Neuronal stem cell (in vitro differentiated cells): ENCODE measurements at regions not wholly inside any gene's neighbourhood (a gene's known extent, or its start where the extent isn't known, plus 50 kb on each side); places are given as distances from the start of the nearest gene placed in this dataset.

Source experiments
- DNase-seq: peaks from one replicate; pipeline ENCODE4 v3.0.0-alpha.2; 2013; ENCODE audit warnings: low spot score
- H2AFZ ChIP-seq: one replicate; pipeline ENCODE4 v1.6.1; 2013; ENCODE audit warnings: mild to moderate bottlenecking, low read length, inconsistent platforms
- H2AK5ac ChIP-seq: 2 replicates; pipeline ENCODE4 v1.6.1; 2013; ENCODE audit warnings: low read depth, mild to moderate bottlenecking, inconsistent platforms, low read length, moderate library complexity, mixed read lengths
- H2BK120ac ChIP-seq: 2 replicates; pipeline ENCODE4 v1.6.1; 2013; ENCODE audit warnings: low read depth, mild to moderate bottlenecking, inconsistent platforms, low read length, moderate library complexity, mixed read lengths
- H2BK12ac ChIP-seq: one replicate; pipeline ENCODE4 v1.6.1; 2013; ENCODE audit warnings: low read length, inconsistent platforms
- H2BK15ac ChIP-seq: 2 replicates; pipeline ENCODE4 v1.6.1; 2013; ENCODE audit warnings: mild to moderate bottlenecking, low read length, inconsistent platforms, mixed read lengths
- H2BK5ac ChIP-seq: one replicate; pipeline ENCODE4 v1.6.1; 2013; ENCODE audit warnings: inconsistent platforms, mild to moderate bottlenecking, low read length, moderate library complexity
- H3K14ac ChIP-seq: one replicate; pipeline ENCODE4 v1.6.1; 2013; ENCODE audit warnings: low read length, inconsistent platforms
- H3K18ac ChIP-seq: 2 replicates; pipeline ENCODE4 v1.6.1; 2013; ENCODE audit warnings: low read length, inconsistent platforms
- H3K23ac ChIP-seq: 2 replicates; pipeline ENCODE4 v1.6.1; 2013; ENCODE audit warnings: low read depth, mild to moderate bottlenecking, mixed read lengths, low read length, inconsistent platforms; ENCODE audit not compliant: poor library complexity
- H3K27ac ChIP-seq: replicated peaks from 3 replicates; pipeline ENCODE4 v1.5.1; 2013; ENCODE audit warnings: low read length, inconsistent platforms
- H3K27me3 ChIP-seq, 3 experiments: 2 replicates each; pipeline ENCODE4 v1.6.1; 2013; ENCODE audit warnings: low read length in 3 of 3, mild to moderate bottlenecking in 2 of 3, inconsistent platforms in 1 of 3, low read depth in 1 of 3, mixed read lengths in 1 of 3, moderate library complexity in 1 of 3; ENCODE audit not compliant: control insufficient read depth in 3 of 3, insufficient read depth in 3 of 3
- H3K36me3 ChIP-seq, 2 donors: replicated peaks in 1 of 2; 2 replicates each; pipeline ENCODE4 v1.6.1; 2013; ENCODE audit warnings: low read length in 2 of 2; ENCODE audit not compliant: control insufficient read depth in 2 of 2, insufficient read depth in 2 of 2
- H3K4ac ChIP-seq: 2 replicates; pipeline ENCODE4 v1.6.1; 2013; ENCODE audit warnings: inconsistent platforms, mild to moderate bottlenecking, low read length, moderate library complexity
- H3K4me1 ChIP-seq, 2 donors: 1 replicate in 1 of 2; 2 replicates in 1 of 2; pipeline ENCODE4 v1.6.1; 2013; ENCODE audit warnings: low read length in 2 of 2, low read depth in 1 of 2; ENCODE audit not compliant: control insufficient read depth in 2 of 2, insufficient read depth in 1 of 2
- H3K4me2 ChIP-seq: one replicate; pipeline ENCODE4 v1.6.1; 2013; ENCODE audit warnings: mild to moderate bottlenecking, low read length, inconsistent platforms; ENCODE audit not compliant: insufficient read depth, poor library complexity, severe bottlenecking
- H3K4me3 ChIP-seq, 2 donors: 2 replicates each; pipeline ENCODE4 v1.5.1; 2013; ENCODE audit warnings: low read length in 2 of 2, mild to moderate bottlenecking in 2 of 2, inconsistent platforms in 1 of 2, moderate library complexity in 1 of 2
- H3K79me1 ChIP-seq: one replicate; pipeline ENCODE4 v1.6.1; 2013; ENCODE audit warnings: low read depth, mild to moderate bottlenecking, inconsistent platforms, low read length, moderate library complexity
- H3K9ac ChIP-seq: one replicate; pipeline ENCODE4 v1.6.1; 2013; ENCODE audit warnings: mild to moderate bottlenecking, low read depth, low read length, inconsistent platforms; ENCODE audit not compliant: poor library complexity
- H3K9me3 ChIP-seq, 2 donors: replicated peaks in 1 of 2; 2 replicates each; pipeline versions ENCODE3 to v1.6.1; 2013; ENCODE audit warnings: low read length in 2 of 2, mild to moderate bottlenecking in 2 of 2, inconsistent platforms in 1 of 2, low read depth in 1 of 2, mixed read lengths in 1 of 2, moderate library complexity in 1 of 2; ENCODE audit not compliant: control insufficient read depth in 2 of 2, insufficient read depth in 1 of 2
- H4K8ac ChIP-seq: one replicate; pipeline ENCODE4 v1.6.1; 2013; ENCODE audit warnings: low read depth, mild to moderate bottlenecking, inconsistent platforms, low read length, moderate library complexity
- H4K91ac ChIP-seq: one replicate; pipeline ENCODE4 v1.6.1; 2013; ENCODE audit warnings: low read length, low read depth, mild to moderate bottlenecking, inconsistent platforms; ENCODE audit not compliant: poor library complexity
- whole genome bisulfite sequencing, 2 donors: extraction: QIAGEN DNeasy Blood & Tissue Kit; methylation state at CpG; one replicate each; pipeline ENCODE4 v1.1.7; 2013; ENCODE audit warnings: missing lambda C conversion rate in 2 of 2, mixed read lengths in 1 of 2; ENCODE audit not compliant: insufficient read length in 2 of 2, insufficient replicate concordance in 1 of 2; ENCODE audit errors: extremely low coverage in 2 of 2; 5-methylcytosine and 5-hydroxymethylcytosine counted together

GRCh38 chr3:86561215-86561614, 429.7 kb downstream of the VGLL3 start:
- no peak overlapping the region for H2BK12ac ChIP-seq
- H3K23ac ChIP-seq, result no peak overlapping the region
- H3K14ac ChIP-seq, result no peak overlapping the region
- no peak overlapping the region for H2BK15ac ChIP-seq
- H3K4me1 ChIP-seq, result no peaks in the 10 kb centered on the region
- H3K79me1 ChIP-seq, result no peaks in the 10 kb centered on the region
- no peak overlapping the region for H2BK120ac ChIP-seq
- H2AK5ac ChIP-seq, result no peak overlapping the region
- no peak overlapping the region for H3K18ac ChIP-seq
- no peaks in the 10 kb centered on the region for H3K36me3 ChIP-seq
- H3K27me3 ChIP-seq, result no peaks in the 10 kb centered on the region
- no peak overlapping the region for H2BK5ac ChIP-seq
- H3K4ac ChIP-seq, result no peak overlapping the region
- no peak overlapping the region for H3K27ac ChIP-seq
- no CpG with 5 or more reads among the region's 5 CpGs for WGBS, 2 donors
- H3K9ac ChIP-seq, result no peak overlapping the region
- H4K8ac ChIP-seq, result no peak overlapping the region
- DNase-seq, result no peak
- no peaks in the 10 kb centered on the region for H3K9me3 ChIP-seq
- H2AFZ ChIP-seq, result no peak overlapping the region
- H3K4me2 ChIP-seq, result no peak overlapping the region
- no peak overlapping the region for H4K91ac ChIP-seq
- no peak overlapping the region for H3K4me3 ChIP-seq

GRCh38 chr3:86554383-86554782, 436.6 kb downstream of the VGLL3 start:
- Histone ChIP-seq H3K27ac (no peak overlapping the region), H2BK120ac (no peak overlapping the region), H3K36me3 (no peaks in the 10 kb centered on the region), H3K23ac (no peak overlapping the region), H3K4ac (no peak overlapping the region), H3K27me3 (no peaks in the 10 kb centered on the region), H4K8ac (no peak overlapping the region), H2AFZ (no peak overlapping the region), H4K91ac (no peak overlapping the region), H2BK15ac (no peak overlapping the region), H3K4me1 (no peaks in the 10 kb centered on the region), H3K14ac (no peak overlapping the region), H3K9me3 (no peaks in the 10 kb centered on the region), H3K4me3 (no peak overlapping the region), H2AK5ac (no peak overlapping the region), H3K18ac (no peak overlapping the region), H3K9ac (no peak overlapping the region), H3K79me1 (no peaks in the 10 kb centered on the region), H2BK12ac (no peak overlapping the region), H2BK5ac (no peak overlapping the region), H3K4me2 (no peak overlapping the region)
- no peak for DNase-seq
- no CpG with 5 or more reads among the region's 5 CpGs for WGBS, 2 donors

DNA sequence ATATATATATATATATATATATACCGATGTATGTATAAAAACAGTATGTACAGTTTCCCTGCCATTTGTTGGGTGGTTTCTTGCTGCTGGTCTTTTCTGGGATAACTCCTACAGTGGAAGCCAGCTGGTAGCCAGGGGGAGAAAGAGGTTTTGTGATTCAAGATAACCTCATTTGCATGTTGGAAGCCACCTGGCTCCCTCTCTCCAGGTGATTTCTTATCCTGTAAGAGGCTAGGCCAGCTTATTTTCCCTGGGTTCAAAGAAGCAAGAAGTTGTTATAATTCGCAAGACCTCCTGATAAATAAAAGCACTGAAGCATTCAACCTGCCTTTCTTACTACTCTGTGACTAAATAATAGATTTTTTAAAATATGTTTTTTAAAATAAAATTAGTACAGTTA, 443.3 kb downstream of the VGLL3 start:
- H3K27me3 ChIP-seq, result no peaks in the 10 kb centered on the region
- no peak overlapping the region for H4K8ac ChIP-seq
- H3K18ac ChIP-seq, result no peak overlapping the region
- H3K4me2 ChIP-seq, result no peak overlapping the region
- WGBS, 2 donors, result no CpG with 5 or more reads among the region's 2 CpGs
- no peak overlapping the region for H4K91ac ChIP-seq
- H3K23ac ChIP-seq, result no peak overlapping the region
- no peak overlapping the region for H2AK5ac ChIP-seq
- no peak overlapping the region for H2BK15ac ChIP-seq
- no peaks in the 10 kb centered on the region for H3K79me1 ChIP-seq
- H2BK5ac ChIP-seq, result no peak overlapping the region
- no peak overlapping the region for H2AFZ ChIP-seq
- no peak overlapping the region for H3K27ac ChIP-seq
- H3K36me3 ChIP-seq, result no peaks in the 10 kb centered on the region
- DNase-seq, result no peak
- H3K4ac ChIP-seq, result no peak overlapping the region
- H2BK120ac ChIP-seq, result no peak overlapping the region
- H3K4me1 ChIP-seq, result no peaks in the 10 kb centered on the region
- no peak overlapping the region for H3K9ac ChIP-seq
- no peak overlapping the region for H2BK12ac ChIP-seq
- H3K4me3 ChIP-seq, result no peak overlapping the region
- H3K9me3 ChIP-seq, result no peaks in the 10 kb centered on the region
- H3K14ac ChIP-seq, result no peak overlapping the region

GRCh38 chr3:86537171-86537570, 453.8 kb downstream of the VGLL3 start:
- H3K27ac ChIP-seq, result no peak overlapping the region
- no peaks in the 10 kb centered on the region for H3K79me1 ChIP-seq
- no peak overlapping the region for H3K4ac ChIP-seq
- no peaks in the 10 kb centered on the region for H3K27me3 ChIP-seq
- peaks cover 0 to 4% of the 10 kb centered on the region in 2 donors for H3K9me3 ChIP-seq
- H2AK5ac ChIP-seq, result no peak overlapping the region
- H2BK12ac ChIP-seq, result no peak overlapping the region
- H3K36me3 ChIP-seq, result no peaks in the 10 kb centered on the region
- no peak overlapping the region for H2BK120ac ChIP-seq
- no peak overlapping the region for H3K23ac ChIP-seq
- H3K4me2 ChIP-seq, result no peak overlapping the region
- no peaks in the 10 kb centered on the region for H3K4me1 ChIP-seq
- no peak overlapping the region for H4K8ac ChIP-seq
- H2BK5ac ChIP-seq, result no peak overlapping the region
- no peak overlapping the region for H4K91ac ChIP-seq
- no peak overlapping the region for H3K9ac ChIP-seq
- no peak overlapping the region for H3K18ac ChIP-seq
- no CpG with 5 or more reads among the region's 5 CpGs for WGBS, 2 donors
- DNase-seq, result no peak
- no peak overlapping the region for H2AFZ ChIP-seq
- no peak overlapping the region for H3K14ac ChIP-seq
- no peak overlapping the region for H3K4me3 ChIP-seq
- no peak overlapping the region for H2BK15ac ChIP-seq
